HepG2 (cell line): ENCODE measurements at regions not wholly inside any gene's neighbourhood (a gene's known extent, or its start where the extent isn't known, plus 50 kb on each side); places are given as distances from the start of the nearest gene placed in this dataset.

Experiments used
- ARNTL ChIP-seq: sonication (generic); formaldehyde crosslinking; IDR thresholded peaks from 2 replicates; pipeline ENCODE4 v1.4.0; 2020; ENCODE audit warnings: mild to moderate bottlenecking, missing genetic modification reagents
- ATF2 ChIP-seq: sonication (generic); formaldehyde crosslinking; IDR thresholded peaks from 2 replicates; pipeline ENCODE4 v1.4.0; 2020; ENCODE audit warnings: missing genetic modification reagents
- EZH2 ChIP-seq: conservative IDR thresholded peaks from 2 replicates; pipeline ENCODE4 v1.6.1; 2012; ENCODE audit warnings: mild to moderate bottlenecking, low read depth, low read length, moderate library complexity
- NFYB ChIP-seq: sonication (generic); formaldehyde crosslinking; IDR thresholded peaks from 2 replicates; pipeline ENCODE4 v1.4.0; 2020; ENCODE audit warnings: missing genetic modification reagents
- POLR2AphosphoS2 ChIP-seq: IDR thresholded peaks from 2 replicates; pipeline ENCODE4 v1.6.1; 2011; ENCODE audit warnings: low read depth, low read length, improper control_type of control experiment
- REST ChIP-seq, 2 experiments: IDR thresholded peaks; 2 replicates each; pipeline ENCODE4 v1.6.1; 2011 to 2012; ENCODE audit warnings: low read length in 2 of 2, borderline replicate concordance in 1 of 2, low read depth in 1 of 2, mild to moderate bottlenecking in 1 of 2, moderate library complexity in 1 of 2
- SP140L ChIP-seq: sonication (generic); formaldehyde crosslinking; IDR thresholded peaks from 2 replicates; pipeline ENCODE4 v1.4.0; 2020; ENCODE audit warnings: missing genetic modification reagents, borderline replicate concordance
- ZNF292 ChIP-seq: sonication (generic); formaldehyde crosslinking; IDR thresholded peaks from 2 replicates; pipeline ENCODE4 v1.8.1; 2022; ENCODE audit warnings: mild to moderate bottlenecking, low read depth, missing genetic modification reagents, borderline replicate concordance
- ZNF333 ChIP-seq: sonication (generic); formaldehyde crosslinking; IDR thresholded peaks from 2 replicates; pipeline ENCODE4 v1.4.0; 2020; ENCODE audit warnings: mild to moderate bottlenecking, missing genetic modification reagents, borderline replicate concordance
- ZNF510 ChIP-seq: sonication (generic); formaldehyde crosslinking; IDR thresholded peaks from 2 replicates; pipeline ENCODE4 v1.4.0; 2020; ENCODE audit warnings: low read depth, mild to moderate bottlenecking, missing genetic modification reagents
- ZNF644 ChIP-seq: IDR thresholded peaks from 2 replicates; pipeline ENCODE4 v1.6.1; 2016; ENCODE audit warnings: low read depth
- TF ChIP-seq, protein P1 (sequence below), 2 experiments: sonication (generic) in 1 of 2; formaldehyde crosslinking in 1 of 2; IDR thresholded peaks; 2 replicates each; pipeline versions ENCODE4 v1.5.1 to v1.6.1; 2011 to 2020; ENCODE audit warnings: borderline replicate concordance in 1 of 2, low read depth in 1 of 2, low read length in 1 of 2, mild to moderate bottlenecking in 1 of 2, missing genetic modification reagents in 1 of 2, moderate library complexity in 1 of 2
- TF ChIP-seq, protein P2 (sequence below): sonication (generic); formaldehyde crosslinking; IDR thresholded peaks from 2 replicates; pipeline ENCODE4 v1.8.1; 2022; ENCODE audit warnings: low read depth, mild to moderate bottlenecking, missing genetic modification reagents

GRCh38 chr9:86997156-86997555 is 49.9 kb upstream of the GAS1 start:
- TF ChIP-seq REST (IDR thresholded peaks at IDR 0.05; ENCODE audit: borderline replicate concordance in 1 of 2, low read depth in 1 of 2, low read length in 2 of 2), result no peak
- no peak for TF ChIP-seq EZH2
- TF ChIP-seq NFYB, result no peak
- no peak for TF ChIP-seq ZNF292 (CRISPR knock-in tag)
- TF ChIP-seq ZNF510, result no peak
- TF ChIP-seq SP140L (CRISPR knock-in tag), result no peak
- no peak for TF ChIP-seq ZNF644 (CRISPR knock-in tag)
- TF ChIP-seq ATF2, result no peak
- TF ChIP-seq, protein P1, sequence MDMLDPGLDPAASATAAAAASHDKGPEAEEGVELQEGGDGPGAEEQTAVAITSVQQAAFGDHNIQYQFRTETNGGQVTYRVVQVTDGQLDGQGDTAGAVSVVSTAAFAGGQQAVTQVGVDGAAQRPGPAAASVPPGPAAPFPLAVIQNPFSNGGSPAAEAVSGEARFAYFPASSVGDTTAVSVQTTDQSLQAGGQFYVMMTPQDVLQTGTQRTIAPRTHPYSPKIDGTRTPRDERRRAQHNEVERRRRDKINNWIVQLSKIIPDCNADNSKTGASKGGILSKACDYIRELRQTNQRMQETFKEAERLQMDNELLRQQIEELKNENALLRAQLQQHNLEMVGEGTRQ (IDR thresholded peaks at IDR 0.05; ENCODE audit: low read depth, low read length), result no peak
- TF ChIP-seq, protein P1 (CRISPR knock-in tag; IDR thresholded peaks at IDR 0.05; ENCODE audit: borderline replicate concordance), result no peak
- TF ChIP-seq, protein P2, sequence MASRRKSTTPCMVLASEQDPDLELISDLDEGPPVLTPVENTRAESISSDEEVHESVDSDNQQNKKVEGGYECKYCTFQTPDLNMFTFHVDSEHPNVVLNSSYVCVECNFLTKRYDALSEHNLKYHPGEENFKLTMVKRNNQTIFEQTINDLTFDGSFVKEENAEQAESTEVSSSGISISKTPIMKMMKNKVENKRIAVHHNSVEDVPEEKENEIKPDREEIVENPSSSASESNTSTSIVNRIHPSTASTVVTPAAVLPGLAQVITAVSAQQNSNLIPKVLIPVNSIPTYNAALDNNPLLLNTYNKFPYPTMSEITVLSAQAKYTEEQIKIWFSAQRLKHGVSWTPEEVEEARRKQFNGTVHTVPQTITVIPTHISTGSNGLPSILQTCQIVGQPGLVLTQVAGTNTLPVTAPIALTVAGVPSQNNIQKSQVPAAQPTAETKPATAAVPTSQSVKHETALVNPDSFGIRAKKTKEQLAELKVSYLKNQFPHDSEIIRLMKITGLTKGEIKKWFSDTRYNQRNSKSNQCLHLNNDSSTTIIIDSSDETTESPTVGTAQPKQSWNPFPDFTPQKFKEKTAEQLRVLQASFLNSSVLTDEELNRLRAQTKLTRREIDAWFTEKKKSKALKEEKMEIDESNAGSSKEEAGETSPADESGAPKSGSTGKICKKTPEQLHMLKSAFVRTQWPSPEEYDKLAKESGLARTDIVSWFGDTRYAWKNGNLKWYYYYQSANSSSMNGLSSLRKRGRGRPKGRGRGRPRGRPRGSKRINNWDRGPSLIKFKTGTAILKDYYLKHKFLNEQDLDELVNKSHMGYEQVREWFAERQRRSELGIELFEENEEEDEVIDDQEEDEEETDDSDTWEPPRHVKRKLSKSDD, result no peak
- no peak for TF ChIP-seq ARNTL (CRISPR knock-in tag)
- no peak for TF ChIP-seq ZNF333 (CRISPR knock-in tag)
- TF ChIP-seq POLR2AphosphoS2, result no peak
